ENCODE measurements at regions not wholly inside any gene's neighbourhood (a gene's known extent, or its start where the extent isn't known, plus 50 kb on each side); places are given as distances from the start of the nearest gene placed in this dataset.

- ATAC-seq (ENCODE audit: insufficient read depth, low FRiP score), result no peak
- Histone ChIP-seq H3K27ac (ENCODE audit: low read depth in 1 of 2, low read length in 1 of 2) (no peak overlapping the region), H3K9me3 (ENCODE audit: control insufficient read depth in 4 of 4, insufficient read depth in 3 of 4, low read length in 3 of 4) (no peaks in the 10 kb centered on the region), H3K36me3 (ENCODE audit: control insufficient read depth in 4 of 4, insufficient read depth in 4 of 4, low read length in 4 of 4) (no peaks in the 10 kb centered on the region), H3K9ac (ENCODE audit: insufficient read depth in 1 of 2, low read length in 2 of 2) (no peak overlapping the region), H3K27me3 (ENCODE audit: control insufficient read depth in 3 of 3, insufficient read depth in 3 of 3, low read length in 2 of 3) (no peaks in the 10 kb centered on the region), H3K4me3 (no peak overlapping the region), H3K4me1 (ENCODE audit: control insufficient read depth in 5 of 5, insufficient read depth in 5 of 5, low read length in 5 of 5) (peaks cover 0 to 8% (median 0%) of the 10 kb centered on the region in 5 donors)
- no peak for DNase-seq
- WGBS, 2 donors, result 90 to 94% methylated on average over 3 of the region's 3 CpGs
- no peak for TF ChIP-seq CTCF (IDR thresholded peaks at IDR 0.05; ENCODE audit: control extremely low read depth, extremely low read depth)
These were observed 239.0 kb downstream of the TMX3 start for GRCh38 chr18:68475883-68476282.

GRCh38 chr18:68472701-68473295 lies 242.1 kb downstream of the TMX3 start:
- Histone ChIP-seq H3K4me1 (ENCODE audit: control insufficient read depth in 5 of 5, insufficient read depth in 5 of 5, low read length in 5 of 5) (peaks cover 0 to 8% (median 0%) of the 10 kb centered on the region in 5 donors), H3K27me3 (ENCODE audit: control insufficient read depth in 3 of 3, insufficient read depth in 3 of 3, low read length in 2 of 3) (no peaks in the 10 kb centered on the region), H3K4me3 (no peak overlapping the region), H3K9ac (ENCODE audit: insufficient read depth in 1 of 2, low read length in 2 of 2) (no peak overlapping the region), H3K9me3 (ENCODE audit: control insufficient read depth in 4 of 4, insufficient read depth in 3 of 4, low read length in 3 of 4) (no peaks in the 10 kb centered on the region), H3K36me3 (ENCODE audit: control insufficient read depth in 4 of 4, insufficient read depth in 4 of 4, low read length in 4 of 4) (no peaks in the 10 kb centered on the region), H3K27ac (ENCODE audit: low read depth in 1 of 2, low read length in 1 of 2) (no peak overlapping the region)
- no peak for ATAC-seq (ENCODE audit: insufficient read depth, low FRiP score)
- DNase-seq, result peak in 2 of 3 donors; percentile 43 to 50
- no peak for TF ChIP-seq CTCF (IDR thresholded peaks at IDR 0.05; ENCODE audit: control extremely low read depth, extremely low read depth)

GRCh38 chr18:68469049-68469625 lies 245.8 kb downstream of the TMX3 start:
- TF ChIP-seq CTCF (IDR thresholded peaks at IDR 0.05; ENCODE audit: control extremely low read depth, extremely low read depth), result no peak
- Histone ChIP-seq H3K27me3 (ENCODE audit: control insufficient read depth in 3 of 3, insufficient read depth in 3 of 3, low read length in 2 of 3) (no peaks in the 10 kb centered on the region), H3K4me3 (no peak overlapping the region), H3K9me3 (ENCODE audit: control insufficient read depth in 4 of 4, insufficient read depth in 3 of 4, low read length in 3 of 4) (no peaks in the 10 kb centered on the region), H3K27ac (ENCODE audit: low read depth in 1 of 2, low read length in 1 of 2) (no peak overlapping the region), H3K36me3 (ENCODE audit: control insufficient read depth in 4 of 4, insufficient read depth in 4 of 4, low read length in 4 of 4) (no peaks in the 10 kb centered on the region), H3K4me1 (ENCODE audit: control insufficient read depth in 5 of 5, insufficient read depth in 5 of 5, low read length in 5 of 5) (peaks cover 0 to 8% (median 0%) of the 10 kb centered on the region in 5 donors), H3K9ac (ENCODE audit: insufficient read depth in 1 of 2, low read length in 2 of 2) (no peak overlapping the region)
- 44 to 52% methylated on average over 2 of the region's 2 CpGs for WGBS, 2 donors
- DNase-seq (no peak), ATAC-seq (ENCODE audit: insufficient read depth, low FRiP score) (no peak)

- DNase-seq, result no peak
- H3K4me3 ChIP-seq, result no peak overlapping the region
- WGBS, 2 donors, result 52 to 64% methylated on average over 4 of the region's 4 CpGs
- H3K4me1 ChIP-seq (ENCODE audit: control insufficient read depth in 5 of 5, insufficient read depth in 5 of 5, low read length in 5 of 5), result peaks cover 0 to 3% (median 0%) of the 10 kb centered on the region in 5 donors
- no peak overlapping the region for H3K27ac ChIP-seq (ENCODE audit: low read depth in 1 of 2, low read length in 1 of 2)
- H3K36me3 ChIP-seq (ENCODE audit: control insufficient read depth in 4 of 4, insufficient read depth in 4 of 4, low read length in 4 of 4), result no peaks in the 10 kb centered on the region
- no peak for TF ChIP-seq CTCF (IDR thresholded peaks at IDR 0.05; ENCODE audit: control extremely low read depth, extremely low read depth)
- no peak overlapping the region for H3K9ac ChIP-seq (ENCODE audit: insufficient read depth in 1 of 2, low read length in 2 of 2)
- H3K9me3 ChIP-seq (ENCODE audit: control insufficient read depth in 4 of 4, insufficient read depth in 3 of 4, low read length in 3 of 4), result no peaks in the 10 kb centered on the region
- no peak for ATAC-seq (ENCODE audit: insufficient read depth, low FRiP score)
- H3K27me3 ChIP-seq (ENCODE audit: control insufficient read depth in 3 of 3, insufficient read depth in 3 of 3, low read length in 2 of 3), result no peaks in the 10 kb centered on the region
These were observed 247.0 kb downstream of the TMX3 start for GRCh38 chr18:68467957-68468356.

Data from lung (tissue), 11 donors.